ENCODE measurements at regions not wholly inside any gene's neighbourhood (a gene's known extent, or its start where the extent isn't known, plus 50 kb on each side); places are given as distances from the start of the nearest gene placed in this dataset.

GRCh38 chr1:65615859-65616258, 176.8 kb upstream of the PDE4B start:
- no peak for TF ChIP-seq CTCF (IDR thresholded peaks at IDR 0.05)

GRCh38 chr1:65623895-65624294, 168.8 kb upstream of the PDE4B start:
- TF ChIP-seq CTCF (IDR thresholded peaks at IDR 0.05), result no peak

GRCh38 chr1:65625528-65625927, 167.2 kb upstream of the PDE4B start:
- TF ChIP-seq CTCF (IDR thresholded peaks at IDR 0.05), result no peak

- no peak for TF ChIP-seq CTCF (IDR thresholded peaks at IDR 0.05)
Observed at GRCh38 chr1:65626003-65626402, 166.7 kb upstream of the PDE4B start.

- TF ChIP-seq CTCF (IDR thresholded peaks at IDR 0.05), result no peak
Observed at GRCh38 chr1:65629788-65630187, 162.9 kb upstream of the PDE4B start.

- TF ChIP-seq CTCF (IDR thresholded peaks at IDR 0.05), result no peak
Observed at GRCh38 chr1:65630855-65631254, 161.8 kb upstream of the PDE4B start.

- TF ChIP-seq CTCF (IDR thresholded peaks at IDR 0.05), result no peak
Observed at GRCh38 chr1:65632235-65632634, 160.5 kb upstream of the PDE4B start.

GRCh38 chr1:65640046-65640445, 152.6 kb upstream of the PDE4B start:
- TF ChIP-seq CTCF (IDR thresholded peaks at IDR 0.05), result no peak

Data from LNCAP (cell line).